HG03342 (cell line): ENCODE measurements at regions not wholly inside any gene's neighbourhood (a gene's known extent, or its start where the extent isn't known, plus 50 kb on each side); places are given as distances from the start of the nearest gene placed in this dataset.

Experiments
- ATAC-seq: cut with Tn5 transposase; IDR thresholded peaks from one replicate; pipeline ENCODE4 v1.9.1; 2021; ENCODE audit warnings: mild to moderate bottlenecking, moderate library complexity; ENCODE audit not compliant: unreplicated experiment

- ATAC-seq: no peak
Observed at GRCh38 chr4:85381968-85382367, 93.0 kb upstream of the ARHGAP24 start.

DNA sequence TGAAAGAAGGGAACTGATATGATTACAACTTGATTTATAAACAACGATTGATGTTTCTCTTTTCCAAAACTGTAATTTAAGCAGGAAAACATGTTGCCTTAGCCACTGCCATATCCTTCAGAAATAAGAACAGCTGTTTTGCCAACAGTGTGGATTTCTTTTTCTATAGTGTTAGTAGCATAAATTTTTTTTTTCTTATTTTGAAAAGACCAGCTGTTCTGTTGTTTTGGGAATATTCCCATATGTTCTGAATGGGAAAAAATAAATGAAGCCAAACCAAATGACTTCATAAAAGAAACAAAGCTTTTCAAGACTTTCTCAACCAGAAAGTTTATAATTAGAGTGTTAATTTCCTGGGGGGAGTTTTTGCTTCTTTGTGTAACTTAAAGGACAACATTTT is 83.9 kb upstream of the ARHGAP24 start:
- ATAC-seq: no peak

DNA sequence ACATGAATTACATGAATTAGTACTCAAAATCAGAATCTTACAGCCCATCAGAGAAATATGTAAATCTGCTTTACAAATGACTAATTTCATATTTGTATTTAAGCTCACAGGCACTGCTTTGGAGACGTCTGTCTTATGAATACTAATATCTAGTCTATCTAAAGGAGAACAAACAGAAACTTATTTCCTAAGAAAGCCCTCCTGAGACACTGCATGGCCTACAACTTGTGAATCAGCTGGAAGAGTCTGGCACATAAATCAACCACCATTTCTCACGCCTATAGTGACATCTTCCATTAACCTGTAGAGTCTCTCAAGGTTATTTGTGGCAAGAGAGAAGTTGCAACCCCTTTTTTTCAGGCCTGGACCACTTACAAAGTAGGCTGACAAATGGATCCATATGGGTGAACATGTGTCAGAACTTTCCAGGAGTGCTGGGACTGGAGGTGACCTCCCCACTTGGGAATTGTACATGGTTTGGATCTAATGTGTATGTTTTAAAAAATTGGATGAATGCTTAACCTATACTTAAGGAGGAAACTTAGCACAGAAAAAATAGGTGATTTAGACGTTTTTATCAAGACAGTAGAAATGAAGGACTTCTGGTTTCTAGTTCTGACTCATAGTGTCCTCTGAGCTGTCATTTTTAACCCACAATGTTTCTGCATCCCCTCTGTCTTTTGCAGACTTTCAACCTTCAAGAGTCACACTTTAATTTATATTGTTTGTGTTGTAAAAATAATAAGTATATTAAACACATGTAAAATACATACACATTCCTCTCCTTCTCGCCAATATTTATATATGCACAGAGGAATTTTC is 83.2 kb upstream of the ARHGAP24 start:
- peak; percentile 85 for ATAC-seq

GRCh38 chr4:85393201-85393600 is 81.7 kb upstream of the ARHGAP24 start:
- ATAC-seq: peak; percentile 60

DNA sequence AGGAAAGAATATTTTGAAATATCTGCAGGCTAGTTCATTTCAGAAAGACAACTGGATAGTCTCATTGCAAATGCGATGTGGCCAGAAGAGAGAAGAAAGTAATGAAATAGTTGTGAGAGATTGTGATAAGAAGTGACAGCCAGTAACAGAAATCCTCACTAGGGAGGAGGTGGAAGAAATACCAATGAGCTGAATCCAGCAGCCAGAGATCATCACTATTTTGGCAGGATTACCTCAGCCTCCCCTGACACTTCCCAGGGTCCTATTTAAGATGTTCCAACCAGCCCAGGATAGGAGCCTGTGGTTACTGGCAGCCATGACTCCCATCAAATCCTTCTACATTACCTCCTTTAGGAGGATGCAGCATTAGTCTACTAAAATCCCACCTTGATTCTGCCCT is 76.7 kb upstream of the ARHGAP24 start:
- ATAC-seq: no peak

DNA sequence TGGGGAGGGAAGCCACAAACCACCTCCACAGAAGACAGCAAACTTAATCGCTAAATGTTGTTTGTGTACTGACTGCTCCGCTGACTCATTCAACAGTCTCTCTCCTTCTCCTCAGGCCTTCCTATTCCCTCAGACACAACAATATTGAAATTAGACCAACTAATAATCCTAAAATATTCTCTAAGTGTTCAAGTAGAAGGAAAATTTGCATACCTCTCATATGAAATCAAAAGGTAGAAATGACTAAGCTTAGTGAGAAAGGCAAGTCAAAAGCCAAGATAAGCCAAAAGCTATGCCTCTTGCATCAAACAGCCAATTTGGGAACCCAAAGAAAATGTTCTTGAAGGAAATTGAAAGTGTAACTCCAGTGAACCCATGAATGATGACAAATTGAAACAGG is 75.7 kb upstream of the ARHGAP24 start:
- peak; percentile 80 for ATAC-seq

DNA sequence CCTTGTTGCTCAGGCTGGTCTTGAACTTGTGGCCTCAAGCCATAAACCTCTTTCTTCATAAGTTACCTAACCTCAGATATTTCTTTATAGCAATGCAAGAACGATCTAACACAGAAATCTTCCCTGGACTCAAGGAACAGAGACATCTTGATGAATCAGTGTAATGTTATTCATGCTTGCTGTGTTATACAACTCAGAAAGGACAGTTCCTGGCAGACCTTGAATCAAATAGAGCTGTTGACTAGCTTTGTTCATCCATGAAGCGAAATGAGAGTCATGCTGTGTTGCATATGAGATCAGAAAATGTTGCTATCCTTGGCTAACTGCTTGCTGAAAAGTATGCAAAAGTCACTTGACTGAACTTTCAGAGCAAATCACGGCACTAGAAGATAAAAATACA is 72.6 kb upstream of the ARHGAP24 start:
- ATAC-seq: no peak

DNA sequence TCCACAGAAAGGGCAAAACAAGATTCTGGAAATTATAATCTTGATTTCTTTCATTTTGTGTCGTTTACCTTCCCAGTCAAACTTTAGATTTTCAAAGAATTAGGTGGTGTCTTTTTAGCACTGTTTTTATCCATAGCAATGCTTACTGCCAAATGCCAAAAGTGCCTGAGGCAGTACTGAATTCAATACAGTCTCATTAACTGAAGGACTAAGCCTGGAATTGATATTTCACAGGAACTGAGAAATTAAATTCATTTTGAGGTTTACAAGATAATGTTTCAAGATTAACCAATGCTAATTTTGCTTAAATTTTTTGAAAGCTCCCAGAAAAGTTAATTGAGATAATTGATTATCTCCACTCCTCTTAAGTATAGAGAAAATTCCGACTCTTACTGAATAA is 68.8 kb upstream of the ARHGAP24 start:
- ATAC-seq: no peak

- ATAC-seq: no peak
Observed at GRCh38 chr4:85407546-85407945, 67.4 kb upstream of the ARHGAP24 start.

DNA sequence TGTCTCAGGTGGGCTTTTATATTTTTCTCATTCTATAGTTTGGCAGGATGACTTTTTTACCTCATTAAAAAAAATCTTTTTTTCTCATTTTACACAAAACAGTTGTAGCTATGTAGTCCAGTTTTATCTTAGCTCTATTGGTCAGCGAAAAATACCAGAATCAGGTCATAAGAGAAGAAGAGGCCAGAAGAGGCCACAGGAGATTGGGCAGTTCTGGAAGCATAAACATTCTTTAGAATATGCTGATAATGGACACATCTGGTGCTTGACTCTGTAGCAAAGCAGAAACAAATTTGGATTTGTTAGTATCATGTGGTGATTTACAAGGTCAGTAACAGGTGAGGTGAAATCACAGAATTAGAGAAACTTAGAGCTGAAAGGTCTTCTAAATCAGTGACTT is 66.6 kb upstream of the ARHGAP24 start:
- ATAC-seq: no peak

DNA sequence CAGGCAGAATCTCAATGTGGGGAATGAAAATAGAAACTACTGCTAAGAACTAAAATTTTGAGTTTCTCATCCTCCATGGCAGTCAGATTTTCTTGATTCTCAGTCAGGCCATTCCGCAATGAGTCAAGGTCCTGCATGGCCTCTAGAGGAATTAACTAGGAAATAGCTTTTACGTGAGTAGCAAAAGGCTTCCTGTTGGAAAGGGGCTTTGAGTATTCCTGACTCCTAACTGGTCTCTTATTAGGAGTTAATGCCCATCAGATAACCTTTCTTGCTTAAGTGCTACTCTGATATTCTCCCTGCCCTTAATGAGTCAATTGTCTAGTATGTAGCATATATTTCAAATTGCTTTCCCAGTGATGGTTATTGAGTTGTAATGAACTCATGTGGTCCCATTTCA is 65.7 kb upstream of the ARHGAP24 start:
- ATAC-seq: no peak

- ATAC-seq: no peak
Observed at GRCh38 chr4:85411386-85411785, 63.6 kb upstream of the ARHGAP24 start.

DNA sequence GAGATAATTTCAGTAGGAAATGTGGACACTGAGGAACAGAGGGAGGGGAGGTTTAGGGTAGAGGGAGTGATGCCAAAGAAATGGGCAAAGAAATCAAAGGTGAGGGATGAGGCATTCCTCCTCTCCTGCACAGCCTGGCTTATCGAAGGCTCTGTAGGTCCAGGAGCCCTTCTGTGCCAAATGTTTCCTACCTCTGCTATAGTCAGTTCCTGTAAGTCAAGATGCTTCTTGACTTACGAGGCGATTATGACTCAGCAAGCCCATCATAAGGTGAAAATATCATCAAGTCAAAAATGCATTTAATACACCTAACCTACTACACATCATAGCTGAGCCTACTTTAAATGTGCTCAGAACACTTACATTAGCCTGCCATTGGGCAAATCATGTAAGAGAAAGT is 60.0 kb upstream of the ARHGAP24 start:
- no peak for ATAC-seq

GRCh38 chr4:85416094-85416493 is 58.9 kb upstream of the ARHGAP24 start:
- no peak for ATAC-seq

- no peak for ATAC-seq
Observed at GRCh38 chr4:85419103-85419502, 55.8 kb upstream of the ARHGAP24 start.

GRCh38 chr4:85420831-85421230 is 54.1 kb upstream of the ARHGAP24 start:
- ATAC-seq: no peak

DNA sequence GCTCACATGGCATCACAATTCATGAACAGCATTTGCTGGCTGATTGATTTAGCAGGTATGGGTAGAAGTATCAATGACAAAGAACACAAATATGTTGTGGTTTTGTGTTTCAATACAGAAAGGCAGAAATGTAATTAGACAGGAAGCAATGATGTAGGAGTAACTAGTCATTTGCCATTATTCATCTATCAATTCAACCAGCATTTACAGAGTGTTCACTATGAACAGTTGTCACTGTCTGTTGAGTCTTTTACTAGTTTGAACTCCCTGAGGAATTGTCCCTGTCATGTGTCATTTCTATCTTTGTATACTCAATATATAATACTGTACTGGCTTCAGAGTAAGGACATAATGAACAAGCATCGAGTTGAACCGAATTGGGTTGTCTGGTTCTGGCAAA is 51.5 kb upstream of the ARHGAP24 start:
- peak; percentile 59 for ATAC-seq
